GM12875 (cell line): ENCODE measurements at regions not wholly inside any gene's neighbourhood (a gene's known extent, or its start where the extent isn't known, plus 50 kb on each side); places are given as distances from the start of the nearest gene placed in this dataset.

Source experiments
- H3K4me3 ChIP-seq: one replicate; pipeline ENCODE4 v1.5.1; 2011; ENCODE audit warnings: low read depth, low read length, control low read depth
- TF ChIP-seq, protein P1 (sequence below): IDR thresholded peaks from 2 replicates; pipeline ENCODE4 v1.5.1; 2011; ENCODE audit warnings: low read depth, mild to moderate bottlenecking, control low read depth, inconsistent platforms, low read length, moderate library complexity, borderline replicate concordance; ENCODE audit not compliant: insufficient read depth

DNA sequence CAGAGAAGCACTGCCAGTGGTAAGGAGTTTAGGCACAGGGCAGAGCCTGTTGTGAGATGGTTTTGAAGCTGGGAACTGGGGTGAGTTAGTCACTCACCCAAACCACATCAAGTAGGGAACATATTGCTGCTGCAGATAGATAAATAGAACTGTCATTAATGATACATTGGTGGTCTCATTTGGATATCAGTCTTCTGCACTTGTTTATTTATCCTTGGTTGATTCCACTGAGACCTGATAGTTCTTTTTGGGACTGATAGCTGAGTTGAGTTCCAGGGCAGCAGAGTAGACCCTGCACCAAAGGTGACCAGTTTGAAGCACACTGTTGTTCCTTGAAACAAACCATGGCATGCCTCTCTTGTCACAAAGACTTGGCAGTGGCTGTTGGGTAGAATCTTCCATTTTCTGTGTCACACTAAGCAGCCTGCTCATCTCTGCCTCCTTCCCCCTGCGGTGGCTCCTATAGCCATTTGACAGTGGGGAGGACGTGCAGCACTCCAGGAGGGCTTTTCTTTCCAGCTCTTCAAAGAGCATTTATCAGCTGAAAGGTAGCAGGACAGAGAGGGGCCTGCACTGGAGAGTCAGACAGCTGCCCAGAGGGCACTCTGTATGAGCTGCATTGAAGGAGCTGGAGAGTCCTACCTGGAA is 59.7 kb upstream of the TMEM164 start:
- H3K4me3 ChIP-seq: no peak overlapping the region
- TF ChIP-seq, protein P1, sequence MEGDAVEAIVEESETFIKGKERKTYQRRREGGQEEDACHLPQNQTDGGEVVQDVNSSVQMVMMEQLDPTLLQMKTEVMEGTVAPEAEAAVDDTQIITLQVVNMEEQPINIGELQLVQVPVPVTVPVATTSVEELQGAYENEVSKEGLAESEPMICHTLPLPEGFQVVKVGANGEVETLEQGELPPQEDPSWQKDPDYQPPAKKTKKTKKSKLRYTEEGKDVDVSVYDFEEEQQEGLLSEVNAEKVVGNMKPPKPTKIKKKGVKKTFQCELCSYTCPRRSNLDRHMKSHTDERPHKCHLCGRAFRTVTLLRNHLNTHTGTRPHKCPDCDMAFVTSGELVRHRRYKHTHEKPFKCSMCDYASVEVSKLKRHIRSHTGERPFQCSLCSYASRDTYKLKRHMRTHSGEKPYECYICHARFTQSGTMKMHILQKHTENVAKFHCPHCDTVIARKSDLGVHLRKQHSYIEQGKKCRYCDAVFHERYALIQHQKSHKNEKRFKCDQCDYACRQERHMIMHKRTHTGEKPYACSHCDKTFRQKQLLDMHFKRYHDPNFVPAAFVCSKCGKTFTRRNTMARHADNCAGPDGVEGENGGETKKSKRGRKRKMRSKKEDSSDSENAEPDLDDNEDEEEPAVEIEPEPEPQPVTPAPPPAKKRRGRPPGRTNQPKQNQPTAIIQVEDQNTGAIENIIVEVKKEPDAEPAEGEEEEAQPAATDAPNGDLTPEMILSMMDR: no peak

DNA sequence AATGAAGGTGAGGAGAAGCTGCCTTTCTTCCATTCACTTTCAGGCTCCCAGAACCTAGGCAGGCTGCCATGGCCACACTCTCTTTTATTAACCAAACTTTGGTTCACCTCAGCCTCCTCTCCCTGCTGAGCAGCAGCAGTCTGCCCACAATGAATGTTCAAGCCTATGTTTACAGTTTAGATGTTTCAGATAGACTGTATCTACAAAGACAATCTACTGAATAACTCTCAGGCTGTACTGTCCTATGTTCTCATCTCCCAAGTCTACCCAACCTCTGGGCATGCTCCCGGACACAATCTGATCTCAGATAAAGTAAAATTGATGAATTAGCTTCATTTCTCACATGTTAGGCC is 59.2 kb upstream of the TMEM164 start:
- H3K4me3 ChIP-seq: no peak overlapping the region
- TF ChIP-seq, protein P1: no peak

DNA sequence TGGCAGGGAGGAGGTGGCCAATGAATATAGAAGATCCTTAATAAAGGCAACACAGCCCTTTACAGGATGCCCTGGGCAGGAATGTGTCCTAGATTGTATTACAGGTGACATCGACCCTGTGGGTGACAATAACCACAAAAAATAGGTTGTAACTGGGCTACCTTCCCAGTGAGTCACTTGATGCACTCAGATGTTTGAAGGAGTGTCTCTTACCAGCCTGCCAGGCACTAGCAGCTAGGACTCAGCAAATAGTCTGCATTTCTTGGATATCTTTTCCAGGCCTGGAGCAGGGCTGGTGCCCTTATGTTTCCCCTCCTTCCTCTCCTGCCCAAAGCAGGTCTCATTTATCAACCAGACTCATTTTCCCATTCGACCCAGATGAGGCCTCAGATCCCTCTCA is 50.9 kb upstream of the TMEM164 start:
- TF ChIP-seq, protein P1: no peak
- H3K4me3 ChIP-seq: no peak overlapping the region

DNA sequence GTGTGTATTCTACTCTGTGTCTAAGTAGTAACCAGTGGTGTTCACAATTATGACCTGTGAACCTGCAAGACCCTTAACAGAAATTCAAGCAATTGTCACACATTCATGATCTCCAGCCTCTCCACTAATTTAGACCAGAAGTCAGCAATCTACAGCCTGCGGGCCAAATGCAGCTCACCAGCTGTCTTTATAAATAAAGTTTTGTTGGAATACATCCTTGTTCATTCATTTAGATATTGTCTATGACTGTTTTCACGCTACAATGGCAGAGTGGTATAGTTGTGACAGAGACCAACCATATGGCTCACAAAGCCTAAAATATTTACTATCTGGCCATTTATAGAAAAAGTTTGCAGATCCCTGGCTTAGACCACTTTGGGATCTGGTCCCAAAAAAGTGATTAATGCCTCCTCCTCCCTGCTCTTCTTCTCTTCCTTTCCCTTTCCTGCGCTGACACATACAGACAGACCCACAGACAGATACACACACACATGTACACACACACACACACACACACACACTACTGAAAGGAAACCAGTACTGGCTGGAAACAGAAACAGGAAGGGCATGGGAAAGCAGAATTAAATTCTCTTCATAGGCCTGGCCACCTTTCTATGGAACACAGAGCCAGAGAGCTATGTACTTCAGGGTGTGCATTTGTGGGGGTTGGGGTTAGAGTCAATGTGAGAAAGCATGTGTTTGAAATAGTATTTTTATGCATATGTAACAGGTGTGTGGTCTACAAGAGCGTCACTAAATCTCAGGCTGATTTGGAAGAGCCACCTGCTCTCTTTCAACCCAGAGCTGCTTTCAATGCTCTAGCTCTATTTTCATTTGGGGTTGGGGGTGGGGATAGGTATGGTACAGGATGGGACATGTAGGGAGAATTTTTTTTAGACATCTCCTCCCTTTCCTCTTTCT is 49.7 kb upstream of the TMEM164 start:
- H3K4me3 ChIP-seq: no peak overlapping the region
- TF ChIP-seq, protein P1: no peak
